ENCODE measurements at regions not wholly inside any gene's neighbourhood (a gene's known extent, or its start where the extent isn't known, plus 50 kb on each side); places are given as distances from the start of the nearest gene placed in this dataset.
"Not testable (repeated sequence)": the region's sequence is repeated elsewhere in the genome, so short reads cannot be mapped to it uniquely, and the experiment has no call there.

- ATAC-seq; intact Hi-C loops (cut with DNase I); DNase-seq (ENCODE audit: low spot score): not testable (repeated sequence)
These were observed 131.4 kb downstream of the IGLL1 start for GRCh38 chr22:23448499-23449288.

DNA sequence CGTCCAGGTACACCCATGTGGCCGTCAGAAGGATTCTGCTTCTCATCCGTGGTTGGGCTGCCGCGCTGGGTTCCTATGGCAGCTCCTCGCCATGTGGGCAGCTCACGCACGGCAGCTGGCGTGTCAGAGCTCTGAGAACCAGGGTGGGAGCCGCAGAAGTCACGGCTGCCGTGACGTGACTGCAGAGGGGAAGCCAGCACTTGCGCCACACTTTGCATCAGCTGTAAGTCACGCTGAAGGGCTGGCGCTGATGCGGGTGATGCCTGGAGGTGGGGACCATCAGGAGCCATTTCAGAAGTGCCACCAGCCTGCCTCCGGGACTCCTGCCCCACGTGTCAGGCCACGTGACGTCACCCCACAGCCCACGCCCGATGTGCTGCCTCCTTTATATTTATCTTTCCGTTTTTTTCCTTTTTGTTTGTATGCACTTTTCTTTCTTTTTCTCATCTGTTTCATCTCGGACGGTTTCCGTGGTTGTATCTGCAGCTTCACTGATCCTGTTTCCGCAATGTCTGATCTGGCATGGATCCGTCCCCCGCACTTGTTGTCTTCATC is 133.2 kb downstream of the IGLL1 start:
- intact Hi-C loops (cut with DNase I), result no loop called here
- no peak for ATAC-seq
- DNase-seq (ENCODE audit: low spot score), result no peak

GRCh38 chr22:23446194-23446593 is 133.9 kb downstream of the IGLL1 start:
- ATAC-seq; intact Hi-C loops (cut with DNase I); DNase-seq (ENCODE audit: low spot score): not testable (repeated sequence)

- intact Hi-C loops (cut with DNase I); DNase-seq (ENCODE audit: low spot score): not testable (repeated sequence)
These were observed 136.2 kb downstream of the IGLL1 start for GRCh38 chr22:23443905-23444304.

GRCh38 chr22:23439581-23439980 is 140.5 kb downstream of the IGLL1 start:
- intact Hi-C loops (cut with DNase I); DNase-seq (ENCODE audit: low spot score); ATAC-seq: not testable (repeated sequence)

More at GRCh38 chr22:23443905-23444304, 136.2 kb downstream of the IGLL1 start:
- ATAC-seq, result not testable (repeated sequence)

DNA sequence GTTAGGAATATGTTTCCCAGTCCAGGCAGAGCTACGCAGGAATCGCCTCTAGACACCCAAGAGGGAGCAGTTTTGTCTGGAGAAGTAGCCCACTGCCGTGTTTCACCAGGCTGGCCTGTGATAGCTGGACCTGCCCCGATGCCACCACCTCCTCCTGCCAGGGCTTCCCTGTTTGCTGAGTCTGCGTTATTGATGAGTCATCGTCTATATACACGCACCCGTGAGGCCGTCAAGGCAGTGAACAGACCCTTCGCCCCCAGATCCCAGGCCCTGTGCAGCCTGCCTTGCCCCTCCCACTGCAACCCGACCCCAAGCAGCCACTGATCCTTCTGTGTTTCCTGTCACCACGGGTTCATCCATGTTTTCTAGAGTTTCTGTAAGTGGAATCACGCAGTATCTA is 141.9 kb downstream of the IGLL1 start:
- intact Hi-C loops (cut with DNase I), result no loop called here
- DNase-seq (ENCODE audit: low spot score) (no peak), ATAC-seq (no peak)

DNA sequence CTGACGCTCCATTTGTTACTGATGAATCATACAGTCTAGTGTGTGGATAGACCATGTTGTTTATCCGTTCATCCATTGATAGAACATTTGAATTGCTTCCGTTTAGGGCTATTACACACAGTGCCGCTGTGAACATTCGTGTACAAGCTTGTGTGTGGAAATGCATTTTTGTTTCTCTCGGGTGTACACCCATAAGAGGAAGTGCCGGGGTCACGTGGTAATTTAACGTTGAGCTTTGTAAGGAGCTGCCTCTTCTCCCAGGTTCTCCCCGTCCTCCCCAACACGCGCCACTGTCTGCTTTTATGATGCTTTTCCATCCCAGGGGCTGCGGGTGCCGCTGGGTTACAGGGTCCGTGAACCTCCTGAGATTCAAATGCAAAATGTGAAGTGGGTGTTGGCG is 142.3 kb downstream of the IGLL1 start:
- intact Hi-C loops (cut with DNase I), result no loop called here
- ATAC-seq, result no peak
- no peak for DNase-seq (ENCODE audit: low spot score)

- ATAC-seq; DNase-seq (ENCODE audit: low spot score); intact Hi-C loops (cut with DNase I): not testable (repeated sequence)
These were observed 143.0 kb downstream of the IGLL1 start for GRCh38 chr22:23437107-23437395.

- ATAC-seq; intact Hi-C loops (cut with DNase I); DNase-seq (ENCODE audit: low spot score): not testable (repeated sequence)
These were observed 143.6 kb downstream of the IGLL1 start for GRCh38 chr22:23436354-23437106.

DNA sequence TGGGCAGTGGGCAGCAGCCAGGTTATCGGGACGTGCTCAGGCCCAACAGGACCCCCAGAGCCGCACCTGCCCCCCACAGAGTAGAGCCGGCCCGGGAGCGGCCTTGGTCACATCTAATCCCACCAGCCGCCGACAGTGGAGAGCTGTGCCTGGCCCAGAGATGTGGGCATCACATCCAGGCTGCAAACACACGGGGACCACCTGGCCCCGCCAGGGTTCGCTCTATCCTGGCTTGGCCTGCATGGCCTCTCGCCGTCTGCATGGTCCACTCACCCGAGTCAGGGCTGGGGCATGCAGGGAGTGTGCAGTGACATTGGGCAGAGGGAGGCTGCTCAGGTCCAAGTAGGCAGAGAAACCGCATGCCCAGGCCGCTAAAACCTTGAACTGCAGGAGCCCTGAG is 144.9 kb downstream of the IGLL1 start:
- ATAC-seq; intact Hi-C loops (cut with DNase I); DNase-seq (ENCODE audit: low spot score): not testable (repeated sequence)

GRCh38 chr22:23434198-23434830 is 145.8 kb downstream of the IGLL1 start:
- ATAC-seq; DNase-seq (ENCODE audit: low spot score); intact Hi-C loops (cut with DNase I): not testable (repeated sequence)

DNA sequence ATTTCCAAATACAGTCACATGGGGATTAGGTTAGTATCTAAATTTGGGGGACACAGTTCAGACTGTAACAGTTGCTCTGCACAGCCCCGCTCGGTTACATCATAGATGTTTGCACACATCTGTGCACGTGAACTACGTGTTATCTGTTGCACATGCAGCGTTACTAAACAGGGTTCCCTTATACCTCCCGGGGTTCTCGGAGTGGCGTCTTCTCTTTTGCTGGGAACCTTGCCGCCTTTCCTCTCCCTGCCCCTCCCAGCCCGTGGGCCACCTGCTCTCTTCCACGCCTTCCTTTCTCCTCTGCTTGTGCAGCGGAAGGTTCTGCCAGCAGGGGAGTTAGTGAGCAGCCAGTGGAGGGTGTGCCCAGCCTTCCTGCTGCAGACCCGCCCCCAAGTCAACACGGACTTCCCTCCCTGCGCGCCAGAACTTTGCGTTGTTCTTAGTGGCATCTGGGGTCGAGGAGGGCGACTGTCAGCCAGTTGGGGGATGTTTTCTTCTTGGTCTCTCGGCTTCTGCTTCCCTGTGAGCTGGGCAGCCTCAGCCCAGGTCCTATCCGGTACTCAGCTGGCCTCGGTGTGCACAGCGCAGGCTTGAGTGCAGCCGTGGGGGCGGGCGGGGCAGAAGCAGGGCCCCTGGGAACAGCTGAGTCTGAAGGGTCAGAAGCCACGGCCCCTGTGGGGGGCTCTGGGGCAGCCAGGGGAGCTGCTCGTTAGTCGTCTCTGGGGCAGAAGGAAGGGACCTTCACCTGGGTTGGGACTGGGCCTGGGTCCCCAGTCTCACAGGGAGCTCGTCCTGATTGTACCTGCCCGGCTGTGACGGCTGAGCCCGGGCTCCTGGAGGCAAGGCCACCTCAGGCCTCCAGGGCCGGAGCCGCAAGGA is 146.7 kb downstream of the IGLL1 start:
- DNase-seq (ENCODE audit: low spot score); intact Hi-C loops (cut with DNase I): not testable (repeated sequence)
- ATAC-seq, result peak; percentile 90

DNA sequence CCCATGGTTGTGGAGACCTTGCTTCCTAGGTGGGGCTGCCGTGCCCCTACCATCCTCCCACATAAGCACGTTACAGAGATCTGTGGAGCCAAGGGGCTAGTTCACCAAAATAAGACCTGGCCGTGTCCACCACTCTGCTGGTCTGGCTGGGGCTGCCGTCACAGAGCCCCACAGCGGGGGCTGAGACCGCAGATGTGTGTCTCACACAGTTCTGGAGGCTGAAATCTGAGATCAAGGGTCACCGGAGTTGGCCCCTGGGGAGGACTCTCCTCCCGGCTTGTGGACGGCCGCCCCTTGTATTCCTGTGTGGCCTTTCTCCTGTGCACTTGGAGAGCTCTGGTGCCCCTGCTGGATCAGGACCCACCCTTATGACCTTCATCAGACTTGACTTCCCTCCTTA is 147.4 kb downstream of the IGLL1 start:
- intact Hi-C loops (cut with DNase I); DNase-seq (ENCODE audit: low spot score): not testable (repeated sequence)
- peak; percentile 23 for ATAC-seq

GRCh38 chr22:23431337-23432072 is 148.6 kb downstream of the IGLL1 start:
- DNase-seq (ENCODE audit: low spot score) (no peak), ATAC-seq (no peak)
- intact Hi-C loops (cut with DNase I), result no loop called here

DNA sequence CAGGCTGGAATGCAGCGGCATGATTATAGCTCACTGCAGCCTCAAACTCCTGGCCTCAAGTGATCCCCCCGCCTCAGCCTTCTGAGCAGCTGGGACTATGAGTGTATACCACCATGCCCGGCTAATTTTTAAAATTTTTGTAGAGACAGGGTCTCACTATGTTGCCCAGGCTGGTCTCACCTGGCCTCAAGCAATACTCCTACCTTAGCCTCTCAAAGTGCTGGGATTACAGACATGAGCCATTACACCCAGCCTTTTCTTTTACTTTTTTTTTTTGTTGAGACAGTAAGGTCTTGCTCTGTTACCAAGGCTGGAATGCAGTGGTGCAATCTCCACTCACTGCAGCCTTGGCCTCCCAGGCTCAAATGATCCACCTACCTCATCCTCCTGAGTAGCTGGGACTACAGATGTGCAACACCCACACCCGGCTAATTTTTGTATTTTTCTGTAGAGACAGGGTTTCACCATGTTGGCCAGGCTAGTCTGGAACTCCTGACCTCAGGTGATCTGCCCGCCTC is 155.5 kb downstream of the IGLL1 start:
- intact Hi-C loops (cut with DNase I); DNase-seq (ENCODE audit: low spot score): not testable (repeated sequence)

GRCh38 chr22:23424031-23424430 is 156.1 kb downstream of the IGLL1 start:
- ATAC-seq (no peak), DNase-seq (ENCODE audit: low spot score) (no peak)
- intact Hi-C loops (cut with DNase I), result no loop called here

More for the DNA sequence above, 155.5 kb downstream of the IGLL1 start:
- ATAC-seq, result not testable (repeated sequence)

DNA sequence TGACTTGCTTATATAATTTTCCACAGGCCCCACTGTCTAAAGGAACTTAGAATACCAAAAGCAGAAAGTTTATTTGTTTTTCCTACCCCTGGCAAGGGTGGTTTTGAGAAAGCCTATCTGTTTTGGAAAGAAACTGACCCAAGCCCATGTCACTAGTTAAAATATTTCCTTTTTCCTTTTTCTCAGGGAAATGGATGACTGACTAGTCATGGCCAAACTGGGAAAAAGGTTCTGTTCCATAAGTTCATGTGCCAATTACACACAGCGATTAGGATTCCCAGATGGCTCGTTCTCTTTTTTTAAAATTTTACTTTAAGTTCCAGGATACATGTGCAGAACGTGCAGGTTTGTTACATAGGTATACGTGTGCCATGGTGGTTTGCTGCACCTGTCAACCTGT is 157.8 kb downstream of the IGLL1 start:
- ATAC-seq; intact Hi-C loops (cut with DNase I); DNase-seq (ENCODE audit: low spot score): not testable (repeated sequence)
